Activated CD4-positive, alpha-beta T cell treated with anti-CD3 and anti-CD28 coated beads, Interleukin-2, amount 50 U/mL, for 24 hours (primary cell): ENCODE measurements at regions not wholly inside any gene's neighbourhood (a gene's known extent, or its start where the extent isn't known, plus 50 kb on each side); places are given as distances from the start of the nearest gene placed in this dataset.

Source experiments
- DNase-seq, 2 donors: peaks; one replicate each; pipeline ENCODE4 v3.0.0-alpha.2; 2020; ENCODE audit warnings: low read depth in 1 of 2, low spot score in 1 of 2

- no peak for DNase-seq
Observed at GRCh38 chr22:49137206-49137840, 690.4 kb downstream of the BRD1 start.

GRCh38 chr22:49136816-49137180 is 690.9 kb downstream of the BRD1 start:
- no peak for DNase-seq

- DNase-seq = no peak
Observed at GRCh38 chr22:49136041-49136815, 691.4 kb downstream of the BRD1 start.

DNA sequence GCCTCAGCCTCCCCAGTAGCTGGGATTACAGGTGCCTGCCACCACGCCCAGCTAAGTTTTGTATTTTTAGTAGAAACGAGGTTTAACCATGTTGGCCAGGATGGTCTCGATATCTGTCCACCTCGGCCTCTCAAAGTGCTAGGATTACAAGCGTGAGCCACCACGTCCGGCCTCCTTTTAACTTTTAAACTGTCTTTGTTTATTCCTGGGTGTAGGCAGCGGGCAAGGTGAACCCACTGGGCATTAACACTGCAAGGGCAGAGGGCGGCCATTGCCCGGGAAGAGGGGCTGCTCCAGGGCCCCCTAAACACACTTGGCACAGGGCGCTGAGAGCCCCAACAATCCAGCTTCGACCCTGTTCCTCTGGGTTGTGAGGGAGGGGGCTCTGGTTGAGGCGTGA is 693.6 kb downstream of the BRD1 start:
- DNase-seq = no peak

DNA sequence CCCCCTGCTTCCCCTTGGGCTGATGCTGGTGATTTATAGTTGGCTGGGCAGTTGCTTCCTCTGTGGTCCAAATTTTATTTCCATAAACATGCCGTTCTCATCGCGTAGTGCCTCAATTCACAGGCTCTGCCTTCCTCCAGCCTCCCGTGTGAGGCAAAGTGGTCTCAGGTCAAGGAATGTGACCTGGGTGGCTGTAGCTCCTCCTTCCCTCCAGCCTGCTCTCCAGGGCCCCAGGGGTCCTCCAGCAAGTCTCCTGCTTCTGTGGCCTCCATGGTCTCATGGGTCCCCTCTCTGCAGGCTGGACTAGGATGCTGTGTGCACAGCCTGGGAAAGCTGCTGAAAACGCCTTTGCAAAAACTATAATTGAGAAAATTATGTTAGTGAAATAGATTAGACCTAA is 694.1 kb downstream of the BRD1 start:
- no peak for DNase-seq

DNA sequence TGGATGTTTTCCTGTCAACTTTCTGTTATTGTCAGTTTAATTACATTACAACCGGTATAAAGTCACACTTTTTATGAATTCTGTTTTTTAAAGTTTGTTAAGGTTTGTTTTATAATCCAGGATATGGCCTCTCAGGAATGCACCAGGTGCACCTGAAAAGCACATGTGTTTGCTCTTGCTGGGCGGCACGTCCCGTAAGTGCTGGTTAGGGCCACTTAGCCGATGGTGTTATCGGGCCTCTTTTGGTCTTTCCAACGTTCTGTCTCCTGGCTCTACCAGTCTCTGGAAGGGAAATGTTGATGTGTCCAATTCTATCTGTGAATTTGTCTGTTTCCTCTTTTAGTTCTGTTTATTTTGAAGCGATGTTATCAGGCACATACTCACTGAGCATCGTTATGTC is 695.7 kb downstream of the BRD1 start:
- DNase-seq = no peak

DNA sequence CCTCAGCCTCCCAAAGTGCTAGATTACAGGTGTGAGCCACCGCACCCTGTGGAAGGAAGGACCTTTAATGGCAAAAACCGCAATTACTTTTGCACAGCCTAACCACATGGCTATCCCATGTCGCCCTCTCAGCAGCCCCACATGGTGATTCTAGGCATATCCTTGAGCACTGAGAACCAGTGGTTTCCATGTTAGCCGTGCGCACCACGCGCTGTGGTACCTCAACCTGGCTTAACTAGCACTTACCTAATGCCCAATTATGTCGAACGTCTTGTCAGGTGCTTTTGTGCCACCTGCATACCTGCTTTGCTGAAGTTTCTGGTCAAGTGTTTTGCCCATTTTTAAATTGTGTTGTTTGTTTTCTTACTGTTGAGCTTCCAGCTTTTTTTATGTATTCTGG is 697.9 kb downstream of the BRD1 start:
- no peak for DNase-seq

DNA sequence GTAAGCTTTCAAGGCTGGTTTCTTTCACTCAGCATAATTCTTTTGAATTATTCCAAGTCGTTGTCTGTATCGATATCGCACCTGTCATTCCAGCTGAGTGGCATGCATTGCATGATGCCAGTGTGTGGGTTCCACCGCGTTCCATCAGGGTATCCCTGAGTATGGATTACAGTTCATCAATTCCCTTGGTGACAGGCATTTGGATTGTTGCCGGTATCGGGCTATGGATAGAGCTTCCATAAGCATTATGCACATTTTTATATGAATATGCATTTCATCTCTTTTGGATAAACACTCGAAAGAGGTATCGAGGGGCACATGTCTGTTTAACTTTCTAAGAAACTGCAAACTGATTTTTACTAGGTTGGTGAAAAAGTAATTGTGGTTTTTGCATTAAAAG is 698.8 kb downstream of the BRD1 start:
- DNase-seq = no peak

DNA sequence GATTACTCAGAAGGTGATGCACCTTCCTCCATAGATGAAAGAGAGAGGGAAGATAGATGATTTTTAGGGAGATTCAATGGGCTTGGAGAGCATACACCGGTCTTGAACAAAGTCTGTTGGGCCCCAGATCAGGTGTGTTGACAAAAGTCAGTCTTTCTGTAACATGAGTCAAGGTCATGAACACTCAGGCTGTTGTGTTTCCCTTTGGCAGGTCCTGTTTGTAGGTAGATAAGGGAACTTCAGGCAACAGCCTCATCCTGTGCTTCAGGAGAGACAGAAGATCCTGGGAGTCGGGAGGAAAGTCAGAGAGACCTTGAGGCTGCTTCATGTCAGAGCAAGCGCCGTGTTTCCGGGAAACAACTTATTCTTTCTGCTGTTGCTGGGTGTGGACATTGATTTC is 703.1 kb downstream of the BRD1 start:
- no peak for DNase-seq

- no peak for DNase-seq
Observed at GRCh38 chr22:49123621-49124192, 704.0 kb downstream of the BRD1 start.

- no peak for DNase-seq
Observed at GRCh38 chr22:49119551-49119952, 708.1 kb downstream of the BRD1 start.

GRCh38 chr22:49118065-49118464 is 709.6 kb downstream of the BRD1 start:
- DNase-seq = no peak

DNA sequence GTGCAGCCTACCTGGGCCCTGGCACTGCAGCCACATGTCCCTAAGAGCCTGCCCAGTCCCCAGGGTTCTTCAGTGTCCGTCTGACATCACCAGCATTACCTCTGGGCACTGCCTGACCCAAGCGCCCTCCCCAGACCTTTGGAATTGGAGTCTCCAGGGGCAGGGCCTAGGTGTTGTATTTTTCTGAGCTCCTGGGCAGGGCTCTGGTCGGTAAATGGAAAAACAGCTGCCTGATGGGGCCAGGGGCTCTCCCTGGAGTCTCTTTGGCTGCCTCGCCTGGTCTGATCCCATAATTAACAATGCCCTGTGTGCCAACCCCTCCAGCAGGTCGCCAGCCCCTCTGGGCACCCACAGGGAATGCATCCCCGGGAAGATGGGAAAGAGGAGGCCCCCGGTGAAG is 710.2 kb downstream of the BRD1 start:
- DNase-seq = no peak

DNA sequence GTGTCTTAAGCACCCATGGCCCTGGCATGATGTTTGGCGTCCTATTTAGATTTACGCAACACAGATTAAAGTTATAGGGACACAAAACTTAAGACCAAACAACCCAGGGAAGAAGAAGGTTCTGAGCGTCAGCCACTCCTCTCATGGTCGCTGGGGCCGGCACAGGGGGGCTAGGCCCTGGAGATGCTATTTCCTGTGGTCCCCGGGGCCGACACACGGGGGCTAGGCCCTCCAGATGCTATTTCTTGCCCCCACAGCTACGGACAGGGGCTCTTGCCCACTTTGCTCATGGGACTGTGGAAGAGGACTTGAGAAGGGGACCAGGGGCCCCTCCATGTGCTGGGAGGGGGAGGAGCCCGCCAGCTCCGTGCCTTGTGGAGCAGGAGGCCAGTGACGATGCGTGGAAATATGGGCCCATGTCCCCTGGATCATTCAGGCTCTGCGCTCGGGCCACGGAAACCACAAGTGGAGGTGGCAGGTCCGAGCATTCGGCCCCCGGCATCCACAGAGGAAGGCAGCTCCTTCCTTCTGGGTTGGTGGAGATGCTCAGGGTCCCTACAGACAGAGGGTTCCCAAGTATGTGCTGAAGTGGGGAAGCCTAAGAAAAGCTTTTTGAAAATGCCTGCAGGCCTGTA is 711.1 kb downstream of the BRD1 start:
- DNase-seq = no peak

GRCh38 chr22:49116021-49116420 is 711.7 kb downstream of the BRD1 start:
- DNase-seq = no peak

GRCh38 chr22:49115197-49115596 is 712.5 kb downstream of the BRD1 start:
- DNase-seq = no peak

DNA sequence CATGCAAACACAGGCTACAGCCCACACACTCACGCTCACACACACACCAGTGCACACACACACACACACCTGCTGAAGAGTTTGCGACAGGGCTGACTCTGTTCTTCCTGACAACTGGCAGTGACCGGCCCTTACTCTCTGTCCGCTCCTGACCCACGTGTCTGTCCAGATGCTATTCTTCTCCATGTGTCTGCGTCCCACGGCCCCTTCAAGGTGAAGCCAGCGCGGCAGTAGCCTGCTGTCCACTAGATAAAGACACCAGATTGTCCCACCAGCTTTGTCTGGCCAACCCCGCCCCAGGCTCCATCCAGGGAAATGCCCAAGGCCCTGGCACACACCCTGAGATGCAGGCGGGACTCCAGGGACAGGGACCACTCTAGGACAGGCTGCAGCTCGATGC is 713.9 kb downstream of the BRD1 start:
- DNase-seq = no peak

GRCh38 chr22:49112661-49113626 is 714.7 kb downstream of the BRD1 start:
- no peak for DNase-seq

DNA sequence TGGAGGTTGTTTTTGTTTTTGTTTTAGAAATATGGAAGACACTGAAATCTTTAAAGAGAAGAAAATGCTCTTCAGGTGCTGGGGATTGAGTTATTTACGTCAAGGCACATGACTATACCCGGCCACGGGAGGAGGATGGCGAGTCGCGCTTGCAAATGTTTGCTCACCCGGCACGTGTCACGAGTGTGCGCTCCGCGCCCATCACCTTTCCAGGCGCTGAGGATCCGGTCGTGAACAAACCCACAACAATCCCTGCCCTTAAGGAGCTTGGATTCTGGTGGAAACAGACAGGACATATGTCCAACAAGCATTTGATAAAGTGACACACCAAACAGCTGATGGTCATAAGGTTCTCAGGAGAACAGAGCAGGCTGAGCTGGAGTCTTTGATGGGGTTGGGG is 715.5 kb downstream of the BRD1 start:
- no peak for DNase-seq

GRCh38 chr22:49111085-49111484 is 716.6 kb downstream of the BRD1 start:
- DNase-seq = no peak
